Hematopoietic multipotent progenitor cell (in vitro differentiated cells): ENCODE measurements at regions not wholly inside any gene's neighbourhood (a gene's known extent, or its start where the extent isn't known, plus 50 kb on each side); places are given as distances from the start of the nearest gene placed in this dataset.

Experiments used
- DNase-seq, 3 donors: peaks; one replicate each; pipeline ENCODE4 v3.0.0-alpha.2; 2011 to 2015; ENCODE audit warnings: low read depth in 2 of 3, low spot score in 2 of 3

GRCh38 chr3:168671091-168671490 lies 575.4 kb upstream of the GOLIM4 start:
- no peak for DNase-seq

GRCh38 chr3:168660879-168661657 lies 565.3 kb upstream of the GOLIM4 start:
- peak in 1 of 3 donors; percentile 39 for DNase-seq

GRCh38 chr3:168659015-168659414 lies 563.3 kb upstream of the GOLIM4 start:
- DNase-seq: no peak

GRCh38 chr3:168655611-168656010 lies 559.9 kb upstream of the GOLIM4 start:
- no peak for DNase-seq

GRCh38 chr3:168654700-168655099 lies 559.0 kb upstream of the GOLIM4 start:
- no peak for DNase-seq

GRCh38 chr3:168653255-168653654 lies 557.5 kb upstream of the GOLIM4 start:
- no peak for DNase-seq

GRCh38 chr3:168648321-168648720 lies 552.6 kb upstream of the GOLIM4 start:
- DNase-seq: no peak

GRCh38 chr3:168647582-168647981 lies 551.9 kb upstream of the GOLIM4 start:
- DNase-seq: no peak

GRCh38 chr3:168645180-168645579 lies 549.5 kb upstream of the GOLIM4 start:
- DNase-seq: peak in 1 of 3 donors; percentile 36

GRCh38 chr3:168628549-168628948 lies 532.8 kb upstream of the GOLIM4 start:
- no peak for DNase-seq

GRCh38 chr3:168625477-168625876 lies 529.8 kb upstream of the GOLIM4 start:
- no peak for DNase-seq

- no peak for DNase-seq
These were observed 529.2 kb upstream of the GOLIM4 start for GRCh38 chr3:168624892-168625448.

- no peak for DNase-seq
These were observed 528.5 kb upstream of the GOLIM4 start for GRCh38 chr3:168624195-168624594.

- no peak for DNase-seq
These were observed 527.1 kb upstream of the GOLIM4 start for GRCh38 chr3:168622795-168623194.

- DNase-seq: peak in 1 of 3 donors; percentile 62
These were observed 525.1 kb upstream of the GOLIM4 start for GRCh38 chr3:168620854-168621253.

- no peak for DNase-seq
These were observed 523.2 kb upstream of the GOLIM4 start for GRCh38 chr3:168618827-168619470.

- peak in 1 of 3 donors; percentile 24 for DNase-seq
These were observed 521.9 kb upstream of the GOLIM4 start for GRCh38 chr3:168617658-168618057.

GRCh38 chr3:168616915-168617314 lies 521.2 kb upstream of the GOLIM4 start:
- DNase-seq: no peak

GRCh38 chr3:168615493-168616020 lies 519.8 kb upstream of the GOLIM4 start:
- no peak for DNase-seq

- peak in 1 of 3 donors; percentile 88 for DNase-seq
These were observed 517.4 kb upstream of the GOLIM4 start for GRCh38 chr3:168613151-168613550.

GRCh38 chr3:168612671-168613070 lies 516.9 kb upstream of the GOLIM4 start:
- peak in 1 of 3 donors; percentile 51 for DNase-seq

GRCh38 chr3:168611826-168612225 lies 516.1 kb upstream of the GOLIM4 start:
- peak in 1 of 3 donors; percentile 45 for DNase-seq
